22Rv1 (cell line): ENCODE measurements at regions not wholly inside any gene's neighbourhood (a gene's known extent, or its start where the extent isn't known, plus 50 kb on each side); places are given as distances from the start of the nearest gene placed in this dataset.

Experiments used
- H3K27ac ChIP-seq: fragments of 450-650 bp; 2 replicates; pipeline ENCODE4 v1.5.1; 2017
- CTCF ChIP-seq: fragments of 450-650 bp; IDR thresholded peaks from 2 replicates; pipeline ENCODE4 v1.5.1; 2017; ENCODE audit warnings: mild to moderate bottlenecking
- ZFX ChIP-seq: fragments of 450-650 bp; IDR thresholded peaks from 2 replicates; pipeline ENCODE4 v1.6.1; 2017; ENCODE audit warnings: antibody characterized with exemption, borderline replicate concordance

- TF ChIP-seq ZFX (no peak), CTCF (no peak)
- no peak overlapping the region for H3K27ac ChIP-seq
Observed at GRCh38 chr11:127612607-127613006, 612.0 kb upstream of the KIRREL3 start.

DNA sequence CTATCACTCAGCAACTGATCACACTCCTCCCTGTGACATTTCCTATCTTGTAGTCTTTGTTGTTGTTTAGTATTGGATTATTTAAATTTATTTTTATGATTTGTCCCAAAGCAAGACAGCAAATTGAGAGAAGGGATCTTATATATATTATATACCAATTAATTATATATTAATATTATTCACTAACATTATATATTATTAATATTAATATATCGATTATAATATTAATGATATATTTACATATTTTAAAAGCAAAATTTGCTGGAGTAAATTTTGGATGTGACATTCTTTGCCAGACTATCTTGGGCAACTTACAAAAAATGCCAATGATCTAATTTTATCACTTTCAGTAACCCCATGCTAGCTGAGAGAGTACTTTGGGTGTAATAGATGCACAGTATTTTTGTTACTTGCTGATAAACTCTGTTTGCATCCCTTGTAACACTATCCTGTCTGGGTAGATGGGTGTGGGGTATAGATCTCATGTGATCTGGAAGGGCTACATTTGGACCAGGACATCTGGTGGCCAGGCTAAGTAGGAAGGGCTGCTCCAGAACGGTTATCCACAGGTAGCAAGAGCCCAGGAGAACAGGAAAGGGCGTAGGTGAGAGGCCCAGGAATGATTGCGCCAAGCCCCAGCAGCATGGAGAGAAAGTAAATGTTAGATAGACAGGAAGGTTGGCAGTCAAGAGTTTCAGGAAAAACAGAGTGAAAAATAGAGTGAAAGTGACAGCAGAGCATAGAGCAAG, 608.6 kb upstream of the KIRREL3 start:
- TF ChIP-seq ZFX (no peak), CTCF (no peak)
- no peak overlapping the region for H3K27ac ChIP-seq

DNA sequence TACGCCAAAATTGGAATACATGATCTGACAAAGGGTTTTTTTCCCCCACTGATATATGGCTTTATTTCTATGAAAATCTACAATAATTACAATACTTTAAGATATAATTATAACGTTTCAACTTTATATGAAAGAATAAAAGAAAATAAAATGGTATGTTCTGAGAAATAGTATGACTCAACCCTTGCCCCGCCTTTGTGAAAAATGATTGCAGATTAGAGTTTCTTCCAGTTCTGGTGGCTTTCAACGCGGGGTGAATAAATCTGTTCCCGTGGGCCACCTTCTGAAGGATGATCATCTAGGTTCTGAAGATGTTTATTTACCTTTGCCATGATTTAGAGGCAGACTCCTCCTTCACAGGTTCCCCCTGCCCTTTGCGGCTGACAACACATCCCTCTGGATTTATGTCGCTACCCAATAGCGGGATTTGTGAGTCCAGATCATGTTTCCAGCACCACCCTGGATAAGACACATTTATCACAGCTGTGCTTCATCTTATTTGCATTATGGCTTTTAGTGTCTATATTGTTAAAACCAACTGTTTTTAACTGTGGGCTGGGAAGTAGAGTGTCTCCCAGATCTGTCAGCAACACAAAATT, 607.0 kb upstream of the KIRREL3 start:
- TF ChIP-seq CTCF (no peak), ZFX (no peak)
- H3K27ac ChIP-seq, result no peak overlapping the region

DNA sequence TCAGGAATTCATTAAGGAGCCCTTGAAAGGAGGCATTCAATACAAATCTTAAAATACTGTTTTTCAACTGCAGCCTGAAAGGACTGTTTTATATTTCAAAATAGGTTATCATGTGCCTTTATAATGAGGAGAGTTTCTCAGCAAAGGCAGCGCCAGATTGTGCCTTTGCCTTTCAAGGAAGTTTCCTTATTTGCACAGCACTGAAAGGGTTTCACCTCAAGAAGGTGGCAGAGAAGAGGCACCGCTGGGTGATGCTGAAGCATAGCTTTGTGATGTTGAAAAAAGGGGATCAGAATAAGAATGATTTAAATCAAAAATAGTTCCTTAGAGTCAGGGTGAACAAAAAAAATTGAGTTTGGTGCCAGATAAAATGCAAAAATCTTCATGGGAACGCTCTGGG, 601.0 kb upstream of the KIRREL3 start:
- no peak for TF ChIP-seq ZFX
- TF ChIP-seq CTCF, result no peak
- no peak overlapping the region for H3K27ac ChIP-seq

- H3K27ac ChIP-seq, result no peak overlapping the region
- TF ChIP-seq CTCF (no peak), ZFX (no peak)
Observed at GRCh38 chr11:127600674-127601073, 600.1 kb upstream of the KIRREL3 start.

GRCh38 chr11:127598476-127598875, 597.9 kb upstream of the KIRREL3 start:
- H3K27ac ChIP-seq, result no peak overlapping the region
- TF ChIP-seq ZFX (no peak), CTCF (no peak)

DNA sequence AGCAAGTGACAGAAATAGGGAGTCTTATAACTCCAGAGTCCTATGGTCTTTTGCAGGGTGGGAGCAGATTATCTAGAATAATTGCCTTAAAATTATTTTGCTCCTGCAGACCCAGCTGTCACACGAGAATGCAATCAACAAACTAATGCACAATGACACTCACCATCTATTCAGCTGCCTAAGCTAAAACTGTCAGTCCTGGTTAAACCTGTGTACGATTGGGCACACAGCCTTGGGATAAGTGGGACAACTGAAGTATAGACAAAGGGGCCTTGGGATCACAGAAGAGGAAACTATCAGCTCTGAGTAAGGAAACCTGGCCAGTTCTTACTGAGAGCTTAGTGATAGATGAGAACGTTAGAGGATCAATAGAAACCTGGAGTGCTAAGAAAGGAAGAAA, 595.9 kb upstream of the KIRREL3 start:
- H3K27ac ChIP-seq, result no peak overlapping the region
- TF ChIP-seq ZFX (no peak), CTCF (no peak)
